Hematopoietic multipotent progenitor cell treated with erythropoietin and hydrocortisone succinate and interleukin-3 and kit ligand, for 4 days (in vitro differentiated cells): ENCODE measurements at regions not wholly inside any gene's neighbourhood (a gene's known extent, or its start where the extent isn't known, plus 50 kb on each side); places are given as distances from the start of the nearest gene placed in this dataset.
"Not testable (repeated sequence)": the region's sequence is repeated elsewhere in the genome, so short reads cannot be mapped to it uniquely, and the experiment has no call there.

Experiments
- DNase-seq: peaks from one replicate; pipeline ENCODE4 v3.0.0-alpha.2; 2015

- peak; percentile 52 for DNase-seq
Observed at GRCh38 chr16:8183176-8184099, 406.9 kb downstream of the TMEM114 start.

GRCh38 chr16:8182761-8183160 lies 407.6 kb downstream of the TMEM114 start:
- peak; percentile 90 for DNase-seq

- peak; percentile 2 for DNase-seq
Observed at GRCh38 chr16:8179615-8180014, 410.7 kb downstream of the TMEM114 start.

- no peak for DNase-seq
Observed at GRCh38 chr16:8178271-8178670, 412.0 kb downstream of the TMEM114 start.

- no peak for DNase-seq
Observed at GRCh38 chr16:8175411-8175810, 414.9 kb downstream of the TMEM114 start.

- peak; percentile 89 for DNase-seq
Observed at GRCh38 chr16:8173111-8173644, 417.1 kb downstream of the TMEM114 start.

GRCh38 chr16:8172551-8172950 lies 417.8 kb downstream of the TMEM114 start:
- DNase-seq, result no peak

GRCh38 chr16:8168016-8168415 lies 422.3 kb downstream of the TMEM114 start:
- no peak for DNase-seq

GRCh38 chr16:8167436-8167835 lies 422.9 kb downstream of the TMEM114 start:
- no peak for DNase-seq

GRCh38 chr16:8158051-8158450 lies 432.3 kb downstream of the TMEM114 start:
- no peak for DNase-seq

- DNase-seq, result no peak
Observed at GRCh38 chr16:8155275-8155674, 435.0 kb downstream of the TMEM114 start.

- no peak for DNase-seq
Observed at GRCh38 chr16:8146256-8147012, 443.9 kb downstream of the TMEM114 start.

- DNase-seq, result no peak
Observed at GRCh38 chr16:8138666-8139065, 451.6 kb downstream of the TMEM114 start.

- no peak for DNase-seq
Observed at GRCh38 chr16:8137606-8138005, 452.7 kb downstream of the TMEM114 start.

- DNase-seq, result no peak
Observed at GRCh38 chr16:8130197-8130596, 460.1 kb downstream of the TMEM114 start.

GRCh38 chr16:8127070-8127469 lies 463.2 kb downstream of the TMEM114 start:
- DNase-seq, result no peak

GRCh38 chr16:8126313-8126712 lies 464.0 kb downstream of the TMEM114 start:
- DNase-seq, result no peak

GRCh38 chr16:8120001-8120400 lies 470.3 kb downstream of the TMEM114 start:
- no peak for DNase-seq

GRCh38 chr16:8115814-8116213 lies 474.5 kb downstream of the TMEM114 start:
- no peak for DNase-seq

GRCh38 chr16:8114941-8115340 lies 475.4 kb downstream of the TMEM114 start:
- DNase-seq, result not testable (repeated sequence)

- no peak for DNase-seq
Observed at GRCh38 chr16:8113843-8114242, 476.5 kb downstream of the TMEM114 start.

- DNase-seq, result no peak
Observed at GRCh38 chr16:8110572-8111514, 479.5 kb downstream of the TMEM114 start.
